ENCODE measurements at regions not wholly inside any gene's neighbourhood (a gene's known extent, or its start where the extent isn't known, plus 50 kb on each side); places are given as distances from the start of the nearest gene placed in this dataset.
"Not testable (repeated sequence)": the region's sequence is repeated elsewhere in the genome, so short reads cannot be mapped to it uniquely, and the experiment has no call there.

- Histone ChIP-seq H3K4me2 (ENCODE audit: low read length) (no peak overlapping the region), H3K9me3 (ENCODE audit: control insufficient read depth, low read length) (no peaks in the 10 kb centered on the region), H3K9ac (no peak overlapping the region), H3K4me1 (no peaks in the 10 kb centered on the region), H3K79me2 (no peaks in the 10 kb centered on the region), H3K27ac (no peak overlapping the region), H3K36me3 (ENCODE audit: control insufficient read depth, insufficient read depth, low read length) (no peaks in the 10 kb centered on the region), H2AFZ (no peak overlapping the region), H3K27me3 (ENCODE audit: control insufficient read depth, insufficient read depth, low read length) (no peaks in the 10 kb centered on the region), H3K4me3 (ENCODE audit: low read depth, low read length) (no peak overlapping the region)
- TF ChIP-seq CTCF (IDR thresholded peaks at IDR 0.05), result no peak
Observed at GRCh38 chr2:129550536-129550935, 428.9 kb upstream of the RAB6C start.

DNA sequence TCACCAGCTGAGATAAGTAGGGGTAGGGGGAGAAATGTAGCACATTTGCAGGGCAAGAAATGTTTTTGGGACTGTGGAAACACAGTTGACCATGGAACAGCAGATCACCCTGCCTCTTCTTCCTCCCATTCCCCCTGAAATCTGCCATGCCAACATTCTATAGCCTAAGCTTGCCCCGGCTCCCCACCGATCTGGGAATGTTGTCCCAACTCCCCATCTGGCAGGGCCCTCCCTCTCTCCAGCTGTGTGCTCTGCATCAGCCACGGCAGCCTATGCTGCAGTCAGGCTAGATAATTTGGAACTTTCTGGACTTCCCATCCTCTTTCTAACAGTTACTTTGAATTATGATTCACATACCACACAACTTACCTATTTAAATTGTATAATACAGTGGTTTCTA lies 425.1 kb upstream of the RAB6C start:
- no peaks in the 10 kb centered on the region for H3K36me3 ChIP-seq (ENCODE audit: control insufficient read depth, insufficient read depth, low read length)
- H3K4me2 ChIP-seq (ENCODE audit: low read length), result no peak overlapping the region
- H3K9ac ChIP-seq, result no peak overlapping the region
- TF ChIP-seq CTCF (IDR thresholded peaks at IDR 0.05), result no peak
- H2AFZ ChIP-seq, result no peak overlapping the region
- H3K27ac ChIP-seq, result no peak overlapping the region
- no peak overlapping the region for H3K4me3 ChIP-seq (ENCODE audit: low read depth, low read length)
- H3K9me3 ChIP-seq (ENCODE audit: control insufficient read depth, low read length), result no peaks in the 10 kb centered on the region
- H3K79me2 ChIP-seq, result no peaks in the 10 kb centered on the region
- no peaks in the 10 kb centered on the region for H3K4me1 ChIP-seq
- no peaks in the 10 kb centered on the region for H3K27me3 ChIP-seq (ENCODE audit: control insufficient read depth, insufficient read depth, low read length)

DNA sequence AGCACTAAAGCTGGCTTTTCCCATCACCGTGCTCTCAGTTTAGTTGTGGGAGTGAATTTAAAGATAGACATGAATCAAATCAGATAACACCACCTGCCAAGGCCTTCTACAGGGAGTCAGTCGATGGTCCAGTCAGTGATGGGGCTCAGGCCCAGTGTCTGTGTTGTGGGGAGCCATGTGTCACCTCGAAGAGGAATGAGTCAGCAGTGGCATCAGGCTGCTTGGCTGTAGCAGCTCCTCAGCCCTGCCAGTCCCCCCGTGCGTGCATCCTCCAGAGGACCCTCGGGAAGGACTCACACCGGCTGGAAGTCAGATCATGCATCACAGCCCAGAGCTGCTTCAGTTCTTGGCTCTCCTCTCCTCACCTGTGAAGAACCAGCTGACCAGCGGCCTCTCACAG lies 420.4 kb upstream of the RAB6C start:
- no peaks in the 10 kb centered on the region for H3K4me1 ChIP-seq
- H3K9me3 ChIP-seq (ENCODE audit: control insufficient read depth, low read length), result no peaks in the 10 kb centered on the region
- no peak overlapping the region for H3K4me2 ChIP-seq (ENCODE audit: low read length)
- H3K9ac ChIP-seq, result no peak overlapping the region
- TF ChIP-seq CTCF (IDR thresholded peaks at IDR 0.05), result no peak
- no peaks in the 10 kb centered on the region for H3K27me3 ChIP-seq (ENCODE audit: control insufficient read depth, insufficient read depth, low read length)
- H3K27ac ChIP-seq, result no peak overlapping the region
- no peaks in the 10 kb centered on the region for H3K79me2 ChIP-seq
- no peak overlapping the region for H2AFZ ChIP-seq
- H3K36me3 ChIP-seq (ENCODE audit: control insufficient read depth, insufficient read depth, low read length), result no peaks in the 10 kb centered on the region
- no peak overlapping the region for H3K4me3 ChIP-seq (ENCODE audit: low read depth, low read length)

- Histone ChIP-seq H3K4me1 (no peaks in the 10 kb centered on the region), H3K36me3 (ENCODE audit: control insufficient read depth, insufficient read depth, low read length) (no peaks in the 10 kb centered on the region), H3K79me2 (no peaks in the 10 kb centered on the region), H3K4me3 (ENCODE audit: low read depth, low read length) (no peak overlapping the region), H3K27ac (no peak overlapping the region), H3K4me2 (ENCODE audit: low read length) (no peak overlapping the region), H3K27me3 (ENCODE audit: control insufficient read depth, insufficient read depth, low read length) (no peaks in the 10 kb centered on the region), H3K9ac (no peak overlapping the region), H2AFZ (no peak overlapping the region), H3K9me3 (ENCODE audit: control insufficient read depth, low read length) (no peaks in the 10 kb centered on the region)
- TF ChIP-seq CTCF (IDR thresholded peaks at IDR 0.05), result no peak
Observed at GRCh38 chr2:129565551-129566109, 413.8 kb upstream of the RAB6C start.

- not testable (repeated sequence) for H2AFZ ChIP-seq; H3K4me1 ChIP-seq; H3K79me2 ChIP-seq; H3K27me3 ChIP-seq (ENCODE audit: control insufficient read depth, insufficient read depth, low read length); H3K36me3 ChIP-seq (ENCODE audit: control insufficient read depth, insufficient read depth, low read length); H3K27ac ChIP-seq; H3K9ac ChIP-seq; H3K4me2 ChIP-seq (ENCODE audit: low read length); H3K9me3 ChIP-seq (ENCODE audit: control insufficient read depth, low read length); H3K4me3 ChIP-seq (ENCODE audit: low read depth, low read length)
Observed at GRCh38 chr2:129570812-129571211, 408.7 kb upstream of the RAB6C start.

Data from parathyroid adenoma (tissue), 2 donors.